Endothelial cell of umbilical vein (primary cell): ENCODE measurements at regions not wholly inside any gene's neighbourhood (a gene's known extent, or its start where the extent isn't known, plus 50 kb on each side); places are given as distances from the start of the nearest gene placed in this dataset.

Experiments used
- BruUV-seq: library from RNA; stranded (reverse); fragments of 400-500 nt; replicated peaks from 2 replicates; lab custom pipeline; 2021; lab: Mats Ljungman, UMichigan
- CTCF ChIA-PET: fragments of 300-600, 350-600 bp; sonication (Branson Sonifier 250); formaldehyde crosslinking; loops from one replicate; lab custom pipeline; 2021; ENCODE audit warnings: antibody characterized with exemption, inconsistent platforms; lab: Charles Lee
- POLR2A ChIA-PET: fragments of 300-600, 350-600 bp; sonication (Branson Sonifier 250); formaldehyde crosslinking; loops from one replicate; lab custom pipeline; 2021; ENCODE audit warnings: antibody characterized with exemption, inconsistent platforms; lab: Charles Lee
- DNase-seq: peaks from one replicate; pipeline ENCODE4 v3.0.0-alpha.2; 2011; ENCODE audit warnings: low read depth, low spot score
- FAIRE-seq: peaks from 2 replicates; lab custom pipeline; 2011; peaks lifted over from hg19 to GRCh38; lab: Jason Lieb, UNC
- H2AFZ ChIP-seq: 2 replicates; pipeline ENCODE4 v1.6.0; 2012; ENCODE audit warnings: low read depth, low read length, control low read depth, inconsistent platforms
- H3K27ac ChIP-seq: 2 replicates; pipeline ENCODE4 v1.5.1; 2011; ENCODE audit warnings: low read depth, mild to moderate bottlenecking, control low read depth, low read length, moderate library complexity; ENCODE audit not compliant: insufficient read depth
- H3K27me3 ChIP-seq, 2 experiments: 2 replicates each; pipeline versions ENCODE4 v1.6.0 to v1.6.1; 2011; ENCODE audit warnings: low read length in 2 of 2, mixed read lengths in 1 of 2; ENCODE audit not compliant: control insufficient read depth in 2 of 2, insufficient read depth in 2 of 2
- H3K36me3 ChIP-seq, 2 experiments: 2 replicates in 1 of 2; 3 replicates in 1 of 2; pipeline ENCODE4 v1.5.1; 2011; ENCODE audit warnings: low read length in 2 of 2, mild to moderate bottlenecking in 1 of 2, moderate library complexity in 1 of 2; ENCODE audit not compliant: control insufficient read depth in 2 of 2, insufficient read depth in 2 of 2; ENCODE audit errors: extremely low read depth in 1 of 2
- H3K4me1 ChIP-seq: 3 replicates; pipeline ENCODE4 v1.5.1; 2011; ENCODE audit warnings: mild to moderate bottlenecking, low read length; ENCODE audit not compliant: control insufficient read depth, insufficient read depth; ENCODE audit errors: extremely low read depth
- H3K4me2 ChIP-seq: 2 replicates; pipeline ENCODE4 v1.6.1; 2011; ENCODE audit warnings: low read length, control low read depth, mixed read lengths; ENCODE audit not compliant: insufficient read depth
- H3K4me3 ChIP-seq, 3 experiments: fragments of 200-600 bp in 1 of 3; sonication (generic), shearing (Covaris generic) in 1 of 3; replicated peaks in 1 of 3; 2 replicates each; pipeline ENCODE4 v1.5.1; 2011 to 2016; ENCODE audit warnings: control low read depth in 3 of 3, low read length in 3 of 3, mild to moderate bottlenecking in 2 of 3, inconsistent platforms in 1 of 3, low read depth in 1 of 3, moderate library complexity in 1 of 3; ENCODE audit not compliant: insufficient read depth in 1 of 3
- H3K79me2 ChIP-seq: 2 replicates; pipeline ENCODE4 v1.6.0; 2012; ENCODE audit warnings: low read length, inconsistent platforms; ENCODE audit not compliant: control insufficient read depth, insufficient read depth
- H3K9ac ChIP-seq: replicated peaks from 2 replicates; pipeline ENCODE3; 2011; ENCODE audit warnings: low read length, control low read depth; ENCODE audit not compliant: insufficient read depth; ENCODE audit errors: extremely low read depth
- H3K9me1 ChIP-seq: replicated peaks from 3 replicates; pipeline ENCODE4 v1.6.0; 2011; ENCODE audit warnings: mild to moderate bottlenecking, low read length; ENCODE audit not compliant: control insufficient read depth, insufficient read depth; ENCODE audit errors: extremely low read depth
- H3K9me3 ChIP-seq: replicated peaks from 2 replicates; pipeline ENCODE4 v1.5.1; 2012; ENCODE audit warnings: low read length, inconsistent platforms; ENCODE audit not compliant: control insufficient read depth, insufficient read depth
- H4K20me1 ChIP-seq: replicated peaks from 2 replicates; pipeline ENCODE3; 2011; ENCODE audit warnings: mild to moderate bottlenecking, low read length; ENCODE audit not compliant: control insufficient read depth, insufficient read depth; ENCODE audit errors: extremely low read depth
- CTCF ChIP-seq, 2 donors: IDR thresholded peaks; 1 replicate in 1 of 2; 2 replicates in 1 of 2; pipeline ENCODE4 v1.5.1; 2011; ENCODE audit warnings: low read length in 2 of 2, mild to moderate bottlenecking in 2 of 2, moderate library complexity in 2 of 2, control low read depth in 1 of 2, inconsistent platforms in 1 of 2, low read depth in 1 of 2; ENCODE audit not compliant: insufficient read depth in 1 of 2; ENCODE audit errors: extremely low read depth in 1 of 2
- GATA2 ChIP-seq: IDR thresholded peaks from 2 replicates; pipeline ENCODE4 v1.7.0; 2011; ENCODE audit warnings: low read depth, mild to moderate bottlenecking, moderate library complexity, mixed read lengths, low read length; ENCODE audit not compliant: insufficient read length, insufficient read depth
- MAX ChIP-seq: IDR thresholded peaks from 2 replicates; pipeline ENCODE4 v1.6.1; 2011; ENCODE audit not compliant: insufficient read depth, insufficient read length
- MYC ChIP-seq: IDR thresholded peaks from one replicate; pipeline ENCODE4 v1.6.1; 2011; ENCODE audit warnings: mild to moderate bottlenecking, low read depth, low read length
- dilution Hi-C: fragments of 300-500 bp; cut with MboI; formaldehyde crosslinking; loops from one replicate; pipeline ENCODE4 v1.15.0; 2019; ENCODE audit warnings: low sequenced_read_pairs; ENCODE audit not compliant: extremely low pct_ligation_motif_present
- intact Hi-C: fragments of 100-400 bp; cut with micrococcal nuclease; formaldehyde crosslinking; loops from one replicate; pipeline ENCODE4 v1.10.0; 2022

DNA sequence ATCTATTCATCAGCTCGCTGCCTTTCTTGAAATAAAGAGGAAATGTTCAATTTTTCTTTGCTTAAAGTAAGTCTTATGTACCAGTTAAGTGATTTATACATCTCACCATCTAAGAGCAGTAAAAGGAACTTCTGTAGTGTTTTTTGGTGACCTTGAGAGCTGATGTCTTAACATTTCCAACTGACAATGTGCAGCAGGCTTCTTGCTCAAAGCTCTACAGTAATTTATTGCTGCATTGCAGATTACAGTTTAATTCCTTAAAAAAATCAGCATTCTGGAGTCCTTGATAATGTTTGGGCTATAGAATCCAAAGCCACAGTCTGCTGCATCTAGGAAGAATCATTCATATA, 61.6 kb downstream of the DIPK2A start:
- no peak for DNase-seq
- CTCF ChIA-PET: interaction anchor here (1.6 kb wide), 1 partner anchor 12 kb away, joined by 8 read pairs; no protein-coding TSS in a partner anchor
- FAIRE-seq: no peak

More for the DNA sequence above, 61.6 kb downstream of the DIPK2A start:
- Histone ChIP-seq H3K4me3 (no peak overlapping the region), H3K4me1 (no peaks in the 10 kb centered on the region), H3K9me1 (no peaks in the 10 kb centered on the region), H4K20me1 (no peaks in the 10 kb centered on the region), H2AFZ (no peak overlapping the region), H3K27me3 (no peaks in the 10 kb centered on the region), H3K79me2 (no peaks in the 10 kb centered on the region), H3K9ac (no peak overlapping the region), H3K36me3 (no peaks in the 10 kb centered on the region), H3K4me2 (no peak overlapping the region), H3K27ac (no peak overlapping the region), H3K9me3 (no peaks in the 10 kb centered on the region)
- no TSS peak for BruUV-seq
- intact Hi-C loops: no loop called here
- dilution Hi-C loops: no loop called here
- TF ChIP-seq CTCF (IDR thresholded peaks at IDR 0.05; ENCODE audit: extremely low read depth in 1 of 2, insufficient read depth in 1 of 2, low read depth in 1 of 2, low read length in 2 of 2) (no peak), MYC (no peak), MAX (no peak), GATA2 (no peak)
- POLR2A ChIA-PET: no interaction called here
